Testis (tissue), 2 donors: ENCODE measurements at regions not wholly inside any gene's neighbourhood (a gene's known extent, or its start where the extent isn't known, plus 50 kb on each side); places are given as distances from the start of the nearest gene placed in this dataset.

Experiments used
- POLR2A ChIP-seq: fragments of 450-650 bp; IDR thresholded peaks from one replicate; pipeline ENCODE4 v1.6.1; 2017; ENCODE audit warnings: antibody characterized with exemption, mild to moderate bottlenecking, moderate library complexity
- TF ChIP-seq, protein P1 (sequence below), 3 experiments: fragments of 450-650 bp in 2 of 3; fragments of 200-600 bp in 1 of 3; sonication (generic) in 1 of 3; IDR thresholded peaks; one replicate each; pipeline ENCODE4 v1.5.1; 2016 to 2019; ENCODE audit warnings: antibody characterized with exemption in 3 of 3, mild to moderate bottlenecking in 2 of 3, moderate library complexity in 1 of 3

DNA sequence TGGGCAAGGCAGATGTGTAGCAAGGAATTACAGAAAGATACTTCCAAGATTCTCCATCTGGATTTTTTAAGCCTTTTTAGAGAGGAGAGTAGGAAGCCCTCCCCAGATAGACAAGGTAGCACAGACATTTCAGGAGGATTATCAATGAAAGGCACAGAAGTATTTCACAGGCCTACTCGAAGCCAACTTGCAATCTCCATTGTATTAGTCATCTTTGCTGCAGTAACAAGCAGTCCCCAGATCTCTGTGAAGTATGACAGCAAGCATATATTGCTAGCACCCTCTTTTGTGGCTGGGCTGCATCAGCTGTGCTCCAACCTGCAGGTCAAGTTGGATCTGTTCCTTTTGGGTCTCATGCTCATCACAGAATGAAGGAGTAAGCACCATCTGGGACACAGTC, 101.6 kb downstream of the MAF start:
- TF ChIP-seq, protein P1, sequence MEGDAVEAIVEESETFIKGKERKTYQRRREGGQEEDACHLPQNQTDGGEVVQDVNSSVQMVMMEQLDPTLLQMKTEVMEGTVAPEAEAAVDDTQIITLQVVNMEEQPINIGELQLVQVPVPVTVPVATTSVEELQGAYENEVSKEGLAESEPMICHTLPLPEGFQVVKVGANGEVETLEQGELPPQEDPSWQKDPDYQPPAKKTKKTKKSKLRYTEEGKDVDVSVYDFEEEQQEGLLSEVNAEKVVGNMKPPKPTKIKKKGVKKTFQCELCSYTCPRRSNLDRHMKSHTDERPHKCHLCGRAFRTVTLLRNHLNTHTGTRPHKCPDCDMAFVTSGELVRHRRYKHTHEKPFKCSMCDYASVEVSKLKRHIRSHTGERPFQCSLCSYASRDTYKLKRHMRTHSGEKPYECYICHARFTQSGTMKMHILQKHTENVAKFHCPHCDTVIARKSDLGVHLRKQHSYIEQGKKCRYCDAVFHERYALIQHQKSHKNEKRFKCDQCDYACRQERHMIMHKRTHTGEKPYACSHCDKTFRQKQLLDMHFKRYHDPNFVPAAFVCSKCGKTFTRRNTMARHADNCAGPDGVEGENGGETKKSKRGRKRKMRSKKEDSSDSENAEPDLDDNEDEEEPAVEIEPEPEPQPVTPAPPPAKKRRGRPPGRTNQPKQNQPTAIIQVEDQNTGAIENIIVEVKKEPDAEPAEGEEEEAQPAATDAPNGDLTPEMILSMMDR (IDR thresholded peaks at IDR 0.05): no peak
- no peak for TF ChIP-seq POLR2A
